ENCODE measurements at regions not wholly inside any gene's neighbourhood (a gene's known extent, or its start where the extent isn't known, plus 50 kb on each side); places are given as distances from the start of the nearest gene placed in this dataset.

GRCh38 chr15:25243800-25244097 is 195.1 kb downstream of the UBE3A start:
- Histone ChIP-seq H3K18ac (ENCODE audit: low read depth, low read length) (no peak overlapping the region), H3K27ac (ENCODE audit: insufficient read depth, low read length) (no peak overlapping the region), H3K23ac (ENCODE audit: low read depth, low read length) (no peak overlapping the region), H3K9me3 (ENCODE audit: control insufficient read depth, insufficient read depth, low read length) (peaks cover 67% of the 10 kb centered on the region), H3K36me3 (ENCODE audit: control insufficient read depth, insufficient read depth, low read length) (no peaks in the 10 kb centered on the region), H3K4me3 (ENCODE audit: insufficient read depth, low read depth, low read length) (no peak overlapping the region), H3K4me1 (ENCODE audit: control insufficient read depth, insufficient read depth, low read length) (no peaks in the 10 kb centered on the region), H3K9ac (ENCODE audit: low read depth, low read length) (no peak overlapping the region), H2BK20ac (ENCODE audit: low read depth, low read length) (no peak overlapping the region), H3K4ac (ENCODE audit: low read depth, low read length) (no peak overlapping the region), H2AK9ac (replicated peaks; ENCODE audit: low read depth, low read length, poor library complexity) (no peak overlapping the region), H3K79me1 (ENCODE audit: low read depth in 1 of 2, low read length in 2 of 2) (no peaks in the 10 kb centered on the region), H2BK15ac (ENCODE audit: low read depth, low read length) (no peak overlapping the region), H4K91ac (ENCODE audit: insufficient read depth, low read depth, low read length) (no peak overlapping the region), H4K8ac (ENCODE audit: low read depth in 2 of 2, low read length in 2 of 2) (no peak overlapping the region), H3K9me1 (ENCODE audit: insufficient read depth, low read length) (no peaks in the 10 kb centered on the region), H3K14ac (replicated peaks; ENCODE audit: low read depth, low read length) (no peak overlapping the region), H2BK120ac (ENCODE audit: low read depth, low read length) (no peak overlapping the region), H4K20me1 (ENCODE audit: insufficient read depth, low read length) (no peaks in the 10 kb centered on the region), H4K5ac (ENCODE audit: low read depth, low read length) (no peak overlapping the region), H2AFZ (replicated peaks; ENCODE audit: low read length, poor library complexity) (no peak overlapping the region), H2BK5ac (ENCODE audit: low read depth, low read length, poor library complexity, severe bottlenecking) (no peak overlapping the region), H3K56ac (ENCODE audit: extremely low read depth, insufficient read depth, low read length) (no peak overlapping the region), H2AK5ac (ENCODE audit: low read depth, low read length) (no peak overlapping the region), H3K4me2 (ENCODE audit: low read depth, low read length) (no peak overlapping the region), H3K27me3 (ENCODE audit: control insufficient read depth, insufficient read depth, low read length) (no peaks in the 10 kb centered on the region)
- WGBS, 2 experiments (ENCODE audit: extremely low coverage in 2 of 2, insufficient read length in 1 of 2): no CpG with 5 or more reads among the region's 7 CpGs
- in situ Hi-C loops (cut with MboI; ENCODE audit: low sequenced_read_pairs) (no loop called here), dilution Hi-C loops (cut with HindIII; ENCODE audit: low sequenced_read_pairs, unreplicated experiment) (no loop called here), intact Hi-C loops (cut with micrococcal nuclease) (no loop called here)
- ChIA-PET CTCF (no interaction called here), POLR2A (ENCODE audit: unreplicated experiment) (no interaction called here)
- DNase-seq (no peak), ATAC-seq (ENCODE audit: low read depth) (no peak)
- BruUV-seq (replicated peaks): no TSS peak
- TF ChIP-seq CTCF (conservative IDR thresholded peaks at IDR 0.05; ENCODE audit: low read depth, low read length) (no peak), MAFK (IDR thresholded peaks at IDR 0.05; ENCODE audit: low read depth, low read length) (no peak), MAZ (IDR thresholded peaks at IDR 0.05; ENCODE audit: borderline replicate concordance, low read depth, low read length) (no peak), MXI1 (IDR thresholded peaks at IDR 0.05; ENCODE audit: borderline replicate concordance, low read depth, low read length) (no peak), RAD21 (IDR thresholded peaks at IDR 0.05; ENCODE audit: low read length) (no peak), ELK1 (IDR thresholded peaks at IDR 0.05; ENCODE audit: borderline replicate concordance, low read depth, low read length) (no peak), BHLHE40 (IDR thresholded peaks at IDR 0.05; ENCODE audit: low read depth, low read length) (no peak), POLR2A (IDR thresholded peaks at IDR 0.05; ENCODE audit: low read depth, low read length) (no peak), RCOR1 (IDR thresholded peaks at IDR 0.05; ENCODE audit: insufficient replicate concordance, low read length) (no peak), NFE2L2 (IDR thresholded peaks at IDR 0.05; ENCODE audit: low read depth, low read length) (no peak), USF2 (IDR thresholded peaks at IDR 0.05; ENCODE audit: low read depth, low read length) (no peak), RFX5 (IDR thresholded peaks at IDR 0.05; ENCODE audit: low read depth, low read length) (no peak), CHD1 (IDR thresholded peaks at IDR 0.05; ENCODE audit: low read depth, low read length) (no peak), CEBPB (IDR thresholded peaks at IDR 0.05; ENCODE audit: low read depth, low read length) (no peak), SMC3 (IDR thresholded peaks at IDR 0.05; ENCODE audit: low read depth, low read length) (no peak), FOS (IDR thresholded peaks at IDR 0.05; ENCODE audit: low read depth, low read length) (no peak)
